Central memory CD8-positive, alpha-beta T cell (primary cell): ENCODE measurements at regions not wholly inside any gene's neighbourhood (a gene's known extent, or its start where the extent isn't known, plus 50 kb on each side); places are given as distances from the start of the nearest gene placed in this dataset.
"Not testable (repeated sequence)": the region's sequence is repeated elsewhere in the genome, so short reads cannot be mapped to it uniquely, and the experiment has no call there.

Experiments used
- ATAC-seq: fragments of 150-1000 bp; cut with Tn5 transposase; replicated peaks from 2 replicates; pipeline ENCODE4 v1.10.0; 2022; ENCODE audit warnings: mild to moderate bottlenecking, moderate FRiP score, moderate number of reproducible peaks; ENCODE audit not compliant: poor library complexity, severe bottlenecking; ENCODE audit errors: extremely low read depth
- DNase-seq, 2 donors: peaks; one replicate each; pipeline ENCODE4 v3.0.0; 2021; ENCODE audit warnings: low spot score in 2 of 2
- H3K27ac Mint-ChIP-seq: one replicate; pipeline ENCODE4 v1.8.0; 2022; ENCODE audit warnings: low read depth, mild to moderate bottlenecking, moderate library complexity, mixed read lengths
- H3K27me3 Mint-ChIP-seq: one replicate; pipeline ENCODE4 v1.8.0; 2022; ENCODE audit warnings: mixed read lengths
- H3K36me3 Mint-ChIP-seq: one replicate; pipeline ENCODE4 v1.8.0; 2022; ENCODE audit warnings: mild to moderate bottlenecking, moderate library complexity, mixed read lengths; ENCODE audit not compliant: insufficient read depth
- H3K4me1 Mint-ChIP-seq: one replicate; pipeline ENCODE4 v1.8.0; 2022; ENCODE audit warnings: mixed read lengths
- H3K4me3 Mint-ChIP-seq: one replicate; pipeline ENCODE4 v1.8.0; 2022; ENCODE audit warnings: mild to moderate bottlenecking, moderate library complexity, mixed read lengths
- H3K9me3 Mint-ChIP-seq: one replicate; pipeline ENCODE4 v1.8.0; 2022; ENCODE audit warnings: mixed read lengths

DNA sequence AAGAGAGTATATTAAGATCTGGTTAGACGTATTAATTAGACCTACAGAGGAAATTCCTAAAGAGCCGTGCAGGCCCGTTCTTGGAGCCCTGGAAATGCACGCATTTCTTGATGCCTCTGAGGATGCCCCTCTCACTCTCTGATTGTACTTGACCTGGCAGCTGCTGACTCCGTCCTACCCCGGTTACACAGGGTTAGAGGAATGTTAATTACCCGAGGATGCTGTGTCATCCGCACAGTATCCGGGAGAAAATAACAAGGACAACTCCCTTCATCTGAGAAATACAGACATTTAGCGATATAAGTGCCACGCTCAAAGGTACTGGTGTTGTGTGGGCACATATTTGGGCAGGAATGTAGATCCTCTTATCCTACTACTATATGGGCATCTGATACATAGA is 404.6 kb upstream of the FAT1 start:
- Mint-ChIP-seq H3K4me3 (no peak overlapping the region), H3K27me3 (no peaks in the 10 kb centered on the region), H3K36me3 (peaks cover 1% of the 10 kb centered on the region), H3K9me3 (peaks cover 27% of the 10 kb centered on the region), H3K27ac (no peak overlapping the region), H3K4me1 (no peaks in the 10 kb centered on the region)
- ATAC-seq (no peak), DNase-seq (no peak)

DNA sequence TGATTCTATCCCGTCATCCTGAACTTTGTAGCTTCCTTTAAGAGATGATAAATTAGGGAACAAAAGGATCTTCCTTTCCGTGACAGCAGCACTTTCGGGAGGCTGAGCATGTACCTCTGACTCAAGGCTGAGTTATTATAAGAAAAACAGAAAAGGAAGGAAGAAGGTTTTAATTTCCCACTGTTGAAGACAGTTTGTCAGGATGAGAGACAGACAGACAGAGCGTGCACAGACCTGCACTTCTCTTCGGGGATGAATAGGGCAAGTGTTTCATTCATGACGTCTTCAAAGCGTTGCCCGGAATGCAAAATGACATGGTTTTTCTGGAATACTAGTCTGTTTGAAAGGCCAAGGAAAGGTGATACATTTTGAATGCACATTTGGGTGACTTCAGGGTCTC is 405.3 kb upstream of the FAT1 start:
- H3K4me1 Mint-ChIP-seq = no peaks in the 10 kb centered on the region
- ATAC-seq (no peak), DNase-seq (no peak)
- H3K9me3 Mint-ChIP-seq = peaks cover 27% of the 10 kb centered on the region
- H3K27ac Mint-ChIP-seq = no peak overlapping the region
- peaks cover 1% of the 10 kb centered on the region for H3K36me3 Mint-ChIP-seq
- no peak overlapping the region for H3K4me3 Mint-ChIP-seq
- H3K27me3 Mint-ChIP-seq = no peaks in the 10 kb centered on the region

DNA sequence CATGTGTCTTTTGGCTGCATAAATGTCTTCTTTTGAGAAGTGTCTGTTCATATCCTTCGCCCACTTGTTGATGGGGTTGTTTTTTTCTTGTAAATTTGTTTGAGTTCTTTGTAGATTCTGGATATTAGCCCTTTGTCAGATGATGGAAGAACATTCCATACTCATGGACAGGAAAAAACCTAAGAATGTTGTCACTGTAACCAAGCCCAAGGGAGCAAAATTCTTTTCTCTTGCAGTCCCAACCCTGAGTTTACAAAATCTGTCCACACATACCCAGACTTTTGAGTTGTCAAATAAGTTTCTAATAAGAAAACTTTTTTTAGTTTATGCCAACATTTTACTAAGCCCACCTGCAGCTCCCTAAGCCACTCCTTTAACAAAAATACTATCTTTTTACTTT is 408.2 kb upstream of the FAT1 start:
- not testable (repeated sequence) for H3K4me3 Mint-ChIP-seq, H3K27ac Mint-ChIP-seq, H3K4me1 Mint-ChIP-seq, H3K27me3 Mint-ChIP-seq, DNase-seq, H3K36me3 Mint-ChIP-seq, ATAC-seq
- H3K9me3 Mint-ChIP-seq = peaks cover 22% of the 10 kb centered on the region

DNA sequence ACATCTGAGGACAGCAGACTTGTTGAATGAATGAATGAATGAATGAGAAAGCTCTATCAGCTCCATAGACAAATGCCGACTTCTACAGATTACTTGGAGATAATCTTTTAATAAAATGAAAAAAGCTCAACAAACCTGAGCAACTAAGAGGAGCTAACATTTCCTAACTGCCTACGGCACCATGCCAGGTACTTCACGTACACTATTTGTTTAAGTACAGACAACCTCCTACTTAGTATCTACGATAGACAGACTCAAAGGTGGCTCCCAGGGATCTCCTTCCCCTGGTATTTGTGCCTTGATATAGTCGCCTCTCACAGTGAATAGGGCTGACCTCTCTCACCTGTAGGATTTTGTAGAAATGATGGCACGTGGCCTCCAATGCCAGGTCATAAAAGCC is 412.2 kb upstream of the FAT1 start:
- DNase-seq (no peak), ATAC-seq (no peak)
- H3K4me1 Mint-ChIP-seq = no peaks in the 10 kb centered on the region
- no peak overlapping the region for H3K4me3 Mint-ChIP-seq
- peaks cover 16% of the 10 kb centered on the region for H3K9me3 Mint-ChIP-seq
- H3K27me3 Mint-ChIP-seq = no peaks in the 10 kb centered on the region
- H3K27ac Mint-ChIP-seq = no peak overlapping the region
- H3K36me3 Mint-ChIP-seq = no peaks in the 10 kb centered on the region

DNA sequence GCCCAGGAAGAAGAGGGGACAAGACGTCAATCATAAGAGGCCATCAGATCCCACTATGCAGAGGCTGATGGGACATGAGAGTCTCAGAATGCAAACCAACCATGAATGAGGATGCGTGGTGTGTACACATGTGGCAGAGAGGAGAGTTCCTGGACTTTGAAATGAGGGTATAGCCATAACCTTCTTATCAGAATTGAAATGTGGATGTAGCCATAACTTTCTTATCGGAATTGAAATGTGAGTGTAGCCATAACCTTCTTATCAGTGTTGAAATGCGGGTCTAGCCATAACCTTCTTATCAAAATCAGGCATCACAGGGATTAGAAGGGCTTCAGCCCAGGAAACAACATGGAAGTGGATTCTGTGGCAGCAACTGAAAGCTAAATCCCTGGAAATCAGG is 415.5 kb upstream of the FAT1 start:
- H3K4me1 Mint-ChIP-seq = no peaks in the 10 kb centered on the region
- no peak overlapping the region for H3K27ac Mint-ChIP-seq
- no peaks in the 10 kb centered on the region for H3K27me3 Mint-ChIP-seq
- peaks cover 23% of the 10 kb centered on the region for H3K9me3 Mint-ChIP-seq
- no peak for ATAC-seq
- DNase-seq = no peak
- no peak overlapping the region for H3K4me3 Mint-ChIP-seq
- H3K36me3 Mint-ChIP-seq = no peaks in the 10 kb centered on the region

DNA sequence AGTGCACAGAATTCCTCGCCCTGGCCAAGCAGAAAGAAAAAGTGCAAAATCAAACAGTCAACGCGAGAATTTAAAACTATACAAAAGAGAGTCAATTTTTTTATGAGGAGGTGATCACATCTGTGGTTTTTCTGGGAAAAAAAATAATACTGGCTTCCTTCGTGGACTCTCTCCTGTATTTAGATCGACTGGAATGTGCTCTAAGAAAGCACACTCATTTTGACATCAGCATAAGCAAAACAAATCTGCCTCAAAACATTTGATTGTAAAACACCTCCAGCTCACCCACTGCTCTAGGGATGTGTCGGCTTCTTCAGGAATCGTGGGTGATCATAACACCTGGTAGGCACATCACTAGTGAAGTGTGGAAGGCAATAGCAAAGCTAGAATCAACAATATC is 417.4 kb upstream of the FAT1 start:
- DNase-seq = no peak
- H3K9me3 Mint-ChIP-seq = peaks cover 23% of the 10 kb centered on the region
- no peaks in the 10 kb centered on the region for H3K36me3 Mint-ChIP-seq
- no peaks in the 10 kb centered on the region for H3K27me3 Mint-ChIP-seq
- H3K4me1 Mint-ChIP-seq = no peaks in the 10 kb centered on the region
- ATAC-seq = no peak
- no peak overlapping the region for H3K27ac Mint-ChIP-seq
- no peak overlapping the region for H3K4me3 Mint-ChIP-seq

DNA sequence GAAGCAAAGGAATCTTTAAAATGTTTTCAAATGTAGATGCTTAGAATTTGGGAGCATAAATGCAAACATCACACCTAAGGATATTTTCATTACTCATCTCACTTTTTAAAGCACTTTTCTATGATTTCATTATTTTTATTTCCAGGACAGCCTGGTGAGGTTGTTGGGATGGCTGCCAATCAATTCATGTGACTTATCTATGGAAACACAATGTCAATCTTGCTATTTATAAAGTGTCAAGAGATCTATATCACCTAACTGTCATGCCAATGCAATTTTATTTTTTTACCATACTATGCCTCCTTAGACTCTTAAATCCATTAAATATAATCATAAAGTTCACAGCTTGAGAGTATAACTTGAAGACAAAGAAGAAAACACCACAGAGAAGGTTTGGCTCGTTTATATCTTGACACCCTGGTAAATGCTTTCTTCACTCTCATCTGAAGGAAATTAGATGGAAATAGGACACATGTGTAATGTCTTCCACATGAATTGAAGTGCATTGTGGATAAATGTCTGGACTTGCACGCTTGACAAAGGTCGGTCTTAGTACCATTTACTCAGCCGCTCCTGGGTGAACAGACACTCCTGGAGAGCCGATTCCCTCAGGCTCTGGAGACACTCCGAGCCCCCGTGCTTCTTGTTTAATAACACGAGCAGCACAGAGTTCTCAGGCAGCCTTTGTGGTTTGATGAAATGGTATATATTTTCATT is 425.7 kb upstream of the FAT1 start:
- Mint-ChIP-seq H3K27me3 (no peaks in the 10 kb centered on the region), H3K36me3 (no peaks in the 10 kb centered on the region), H3K9me3 (peaks cover 24% of the 10 kb centered on the region), H3K4me1 (no peaks in the 10 kb centered on the region), H3K27ac (no peak overlapping the region), H3K4me3 (no peak overlapping the region)
- ATAC-seq (no peak), DNase-seq (no peak)

DNA sequence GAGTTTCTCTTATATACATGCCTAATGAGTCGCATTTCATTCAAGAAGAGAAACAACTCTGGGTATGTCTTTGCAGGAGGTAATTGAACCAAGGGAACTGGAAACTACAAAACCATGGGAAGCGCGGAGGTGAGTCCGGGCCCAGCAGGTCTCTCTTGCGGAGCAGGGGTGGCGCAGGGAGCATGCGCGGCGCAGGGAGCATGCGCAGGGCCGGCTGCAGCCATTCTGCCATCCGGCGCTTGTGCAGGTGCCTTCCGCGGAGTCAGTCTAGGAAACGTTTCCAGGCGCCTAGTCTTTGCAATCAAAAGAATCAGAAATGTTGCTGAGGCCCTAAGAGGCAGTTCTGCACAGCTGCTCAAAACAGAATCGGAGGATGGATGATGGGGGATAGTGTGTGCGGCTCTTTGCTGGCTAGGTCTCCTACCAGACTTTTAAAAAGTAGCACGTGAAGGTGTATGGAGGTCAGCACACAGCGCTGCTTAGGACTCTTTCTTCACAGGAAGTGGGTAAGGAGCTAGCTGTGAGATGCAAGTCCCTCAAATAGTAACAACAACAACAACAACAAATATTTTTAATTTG is 433.8 kb upstream of the FAT1 start:
- no peak for DNase-seq
- Mint-ChIP-seq H3K27ac (no peak overlapping the region), H3K4me1 (no peaks in the 10 kb centered on the region), H3K9me3 (peaks cover 36% of the 10 kb centered on the region), H3K4me3 (no peak overlapping the region), H3K27me3 (no peaks in the 10 kb centered on the region), H3K36me3 (no peaks in the 10 kb centered on the region)
- ATAC-seq = no peak

DNA sequence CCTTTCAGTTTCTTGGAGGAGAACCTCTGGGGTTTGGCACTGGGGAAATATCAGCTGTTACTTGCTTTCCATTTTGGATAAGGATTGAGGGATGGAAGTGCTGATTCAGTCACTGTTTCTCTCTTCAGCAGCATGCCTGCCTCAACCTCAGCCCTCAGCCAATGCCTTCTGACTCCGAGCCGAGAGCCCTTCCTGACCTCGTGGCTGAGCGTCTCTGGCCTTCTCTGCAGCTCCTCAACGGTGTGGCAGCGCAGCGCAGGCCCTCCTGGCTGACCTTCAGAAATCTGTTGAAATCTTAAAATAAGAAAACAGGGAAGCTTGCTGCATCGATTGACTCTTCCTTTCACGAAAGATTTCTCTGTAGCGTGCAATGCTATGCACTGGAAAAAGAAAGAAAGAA is 434.3 kb upstream of the FAT1 start:
- peaks cover 36% of the 10 kb centered on the region for H3K9me3 Mint-ChIP-seq
- H3K27me3 Mint-ChIP-seq = no peaks in the 10 kb centered on the region
- H3K4me3 Mint-ChIP-seq = no peak overlapping the region
- H3K36me3 Mint-ChIP-seq = no peaks in the 10 kb centered on the region
- no peaks in the 10 kb centered on the region for H3K4me1 Mint-ChIP-seq
- no peak for ATAC-seq
- DNase-seq = no peak
- no peak overlapping the region for H3K27ac Mint-ChIP-seq

DNA sequence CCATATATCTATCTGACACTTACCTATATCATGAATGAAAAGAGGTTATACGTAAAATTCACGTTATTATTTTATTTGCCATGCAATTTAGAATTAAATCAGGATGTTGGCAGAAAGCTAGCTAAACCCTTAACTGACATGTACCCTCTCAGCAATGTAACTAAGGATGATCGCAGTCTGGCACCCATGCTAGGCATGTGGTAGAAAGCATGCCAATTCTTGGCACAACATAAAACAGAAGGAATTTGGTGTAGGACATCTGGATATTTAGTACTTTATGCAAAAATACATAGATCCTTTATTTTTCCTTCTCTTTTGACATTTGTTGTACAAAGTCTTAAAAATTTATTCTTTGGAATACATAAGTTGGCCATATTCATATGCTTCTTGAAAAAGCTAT is 436.8 kb upstream of the FAT1 start:
- H3K4me1 Mint-ChIP-seq = no peaks in the 10 kb centered on the region
- H3K36me3 Mint-ChIP-seq = no peaks in the 10 kb centered on the region
- no peak overlapping the region for H3K4me3 Mint-ChIP-seq
- ATAC-seq = no peak
- DNase-seq = no peak
- peaks cover 24% of the 10 kb centered on the region for H3K9me3 Mint-ChIP-seq
- H3K27me3 Mint-ChIP-seq = no peaks in the 10 kb centered on the region
- H3K27ac Mint-ChIP-seq = no peak overlapping the region

DNA sequence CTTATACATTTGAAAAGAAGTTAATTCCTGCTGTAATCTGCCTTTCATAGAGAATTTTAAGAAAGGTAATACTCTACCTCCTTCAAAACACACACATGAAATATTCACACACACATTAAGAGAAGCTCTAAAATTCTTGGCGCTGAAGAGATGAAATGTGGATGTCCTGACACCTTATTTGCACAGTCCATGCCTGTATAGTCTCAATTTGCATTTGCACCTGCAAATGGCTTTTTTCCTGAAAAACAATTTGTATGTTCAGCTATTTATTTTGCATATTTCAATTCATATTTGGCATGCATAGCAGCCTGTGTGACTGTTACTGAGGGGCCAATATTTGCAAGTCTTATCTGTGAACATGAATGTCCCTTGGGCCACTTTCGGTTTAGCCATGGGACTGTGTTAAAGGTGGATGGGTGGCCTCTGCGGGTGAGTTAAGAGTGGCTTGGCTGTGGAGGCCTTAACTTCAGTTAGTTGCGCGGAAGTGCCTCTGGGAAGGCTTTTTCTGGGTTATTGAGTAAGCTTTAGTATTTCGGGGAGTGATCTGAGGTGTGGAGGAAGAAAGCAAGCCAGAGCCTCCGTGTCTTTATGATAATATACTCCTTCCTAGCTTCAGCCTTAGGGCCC is 443.3 kb upstream of the FAT1 start:
- ATAC-seq = no peak
- no peak for DNase-seq

DNA sequence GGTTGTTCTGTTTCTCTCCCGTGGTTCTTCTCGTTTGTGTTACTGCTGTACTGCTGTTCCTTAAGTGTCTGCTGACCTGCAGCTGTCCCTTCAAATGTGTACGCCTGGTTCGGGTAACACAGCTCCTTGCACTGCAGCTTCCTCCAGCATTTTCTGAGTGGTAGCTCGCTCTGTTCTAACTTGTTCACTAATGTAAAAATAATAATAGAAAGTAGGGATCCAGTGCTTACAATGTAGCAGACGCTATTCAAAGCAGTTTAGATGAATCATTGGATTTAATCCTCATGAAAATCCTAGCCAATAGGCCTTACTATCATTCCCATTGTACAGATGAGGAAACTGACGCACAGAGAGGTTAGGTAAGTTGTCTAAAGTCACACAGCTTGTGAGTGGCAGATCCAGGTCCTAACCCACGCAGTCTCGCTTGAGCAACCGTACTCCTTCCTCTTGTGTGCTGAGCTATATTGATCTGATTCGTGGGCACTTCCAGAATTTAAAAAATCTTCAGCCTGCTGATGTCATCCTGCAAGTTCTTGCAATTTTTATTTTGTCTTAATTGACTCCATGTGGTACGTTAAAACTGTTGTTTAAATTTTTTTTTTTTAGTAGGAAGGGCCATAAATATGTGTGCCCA is 448.2 kb upstream of the FAT1 start:
- no peaks in the 10 kb centered on the region for H3K4me1 Mint-ChIP-seq
- ATAC-seq = no peak
- H3K27ac Mint-ChIP-seq = no peak overlapping the region

More for the DNA sequence above, 443.3 kb upstream of the FAT1 start:
- Mint-ChIP-seq H3K9me3 (peaks cover 16% of the 10 kb centered on the region), H3K36me3 (no peaks in the 10 kb centered on the region), H3K4me3 (no peak overlapping the region), H3K27ac (no peak overlapping the region), H3K4me1 (no peaks in the 10 kb centered on the region), H3K27me3 (no peaks in the 10 kb centered on the region)

DNA sequence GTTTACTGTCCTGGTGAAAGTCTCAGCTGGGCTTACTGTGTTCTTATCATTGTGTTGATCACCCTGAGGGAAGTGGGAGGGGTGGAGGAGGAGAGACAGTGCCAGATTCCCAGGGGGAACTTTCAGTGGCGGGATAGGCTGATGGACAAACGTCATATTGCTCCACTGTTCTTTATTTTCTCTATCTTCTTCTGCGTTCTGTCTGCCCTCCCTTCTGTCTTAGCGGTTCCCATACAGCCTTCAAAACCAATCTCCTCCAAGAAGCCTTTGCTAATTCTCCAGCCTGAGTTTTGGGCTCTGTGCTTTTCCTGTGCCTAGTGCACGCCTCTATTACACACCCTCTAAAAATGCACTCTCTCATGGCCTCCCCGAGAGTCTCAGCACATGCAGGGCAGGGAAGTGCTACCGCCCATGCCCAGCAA is 448.7 kb upstream of the FAT1 start:
- DNase-seq (no peak), ATAC-seq (no peak)
- no peaks in the 10 kb centered on the region for H3K27me3 Mint-ChIP-seq
- no peaks in the 10 kb centered on the region for H3K36me3 Mint-ChIP-seq
- H3K4me1 Mint-ChIP-seq = no peaks in the 10 kb centered on the region
- H3K27ac Mint-ChIP-seq = no peak overlapping the region
- no peak overlapping the region for H3K4me3 Mint-ChIP-seq
- H3K9me3 Mint-ChIP-seq = peaks cover 30% of the 10 kb centered on the region

More for the DNA sequence above, 448.2 kb upstream of the FAT1 start:
- DNase-seq = no peak
- Mint-ChIP-seq H3K4me3 (no peak overlapping the region), H3K9me3 (peaks cover 30% of the 10 kb centered on the region), H3K27me3 (no peaks in the 10 kb centered on the region), H3K36me3 (no peaks in the 10 kb centered on the region)
